Activated naive CD4-positive, alpha-beta T cell treated with anti-CD3 and anti-CD28 coated beads, Interleukin-2, amount 10 ng/mL, durations not matched to agents 7 days and 5 days (primary cell): ENCODE measurements at regions not wholly inside any gene's neighbourhood (a gene's known extent, or its start where the extent isn't known, plus 50 kb on each side); places are given as distances from the start of the nearest gene placed in this dataset.
"Not testable (repeated sequence)": the region's sequence is repeated elsewhere in the genome, so short reads cannot be mapped to it uniquely, and the experiment has no call there.

Experiments
- CTCF ChIA-PET: fragments of 350-600 bp; sonication (Branson Sonifier 250); formaldehyde crosslinking; loops from one replicate; lab custom pipeline; 2021; ENCODE audit warnings: antibody characterized with exemption; lab: Charles Lee
- DNase-seq: peaks from one replicate; pipeline ENCODE4 v3.0.0-alpha.2; 2020
- H3K27ac Mint-ChIP-seq: one replicate; pipeline ENCODE4 v1.8.0; 2021; ENCODE audit warnings: mild to moderate bottlenecking, moderate library complexity, mixed read lengths
- H3K27me3 Mint-ChIP-seq: one replicate; pipeline ENCODE4 v1.8.0; 2021; ENCODE audit warnings: mild to moderate bottlenecking, mixed read lengths
- H3K36me3 Mint-ChIP-seq: one replicate; pipeline ENCODE4 v1.8.0; 2021; ENCODE audit warnings: mixed read lengths
- H3K4me1 Mint-ChIP-seq: one replicate; pipeline ENCODE4 v1.8.0; 2021; ENCODE audit warnings: mixed read lengths
- H3K4me3 Mint-ChIP-seq: one replicate; pipeline ENCODE4 v1.8.0; 2021; ENCODE audit warnings: mild to moderate bottlenecking, moderate library complexity, mixed read lengths
- H3K9me3 Mint-ChIP-seq: one replicate; pipeline ENCODE4 v1.8.0; 2021; ENCODE audit warnings: mixed read lengths

DNA sequence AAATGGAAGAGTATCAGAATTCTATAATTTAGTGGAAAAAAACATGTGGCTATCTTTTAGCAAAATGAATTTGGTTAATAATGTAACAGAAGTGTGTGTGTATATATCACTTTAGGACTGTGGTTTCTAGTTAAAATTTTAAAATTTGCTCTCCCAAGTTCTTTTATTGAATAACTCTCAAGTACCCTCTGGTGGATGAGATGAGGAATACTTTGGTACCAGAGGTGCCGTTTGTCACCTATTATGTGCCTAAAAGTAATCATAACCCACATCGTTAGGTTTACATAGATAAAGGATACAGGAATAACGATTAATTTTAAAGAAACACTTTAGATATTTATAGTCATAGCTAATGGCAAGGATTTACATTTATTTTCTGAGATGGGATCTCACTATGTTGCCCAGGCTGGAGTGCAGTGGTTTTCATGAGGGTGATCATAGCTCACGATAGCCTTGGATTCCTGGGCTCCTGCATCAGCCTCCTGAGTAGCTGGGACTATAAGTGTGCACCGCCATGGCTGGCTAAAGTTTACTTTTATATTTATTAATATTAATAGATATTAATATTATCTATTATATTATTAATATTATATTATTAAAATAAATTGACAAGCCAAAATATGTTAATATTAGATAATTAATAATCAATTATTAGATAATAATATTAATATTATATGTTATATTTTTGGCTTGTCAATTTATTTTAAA lies 66.7 kb upstream of the CAPRIN1 start:
- no peak overlapping the region for H3K4me3 Mint-ChIP-seq
- H3K9me3 Mint-ChIP-seq = no peaks in the 10 kb centered on the region
- no peaks in the 10 kb centered on the region for H3K36me3 Mint-ChIP-seq
- H3K27ac Mint-ChIP-seq = no peak overlapping the region
- CTCF ChIA-PET = no interaction called here
- peaks cover 16% of the 10 kb centered on the region for H3K27me3 Mint-ChIP-seq
- H3K4me1 Mint-ChIP-seq = no peaks in the 10 kb centered on the region
- no peak for DNase-seq

DNA sequence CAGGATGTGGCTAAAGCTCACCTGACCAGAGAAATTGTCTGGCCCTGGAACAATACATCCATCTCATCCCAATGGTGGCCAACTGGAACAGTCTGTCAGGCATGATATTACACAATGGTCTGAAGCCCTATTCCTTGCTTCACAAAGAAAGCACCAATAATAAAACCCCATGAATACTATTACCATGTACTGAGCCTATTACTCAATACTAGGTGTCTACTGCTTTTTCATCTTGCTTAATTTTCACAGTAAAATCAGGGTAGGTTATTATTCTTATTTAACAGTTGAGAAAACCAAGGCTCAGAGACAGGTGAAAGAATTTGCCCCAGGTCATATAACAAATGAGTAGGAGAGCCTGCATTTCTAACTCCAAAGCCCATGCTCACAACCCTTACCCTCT lies 68.9 kb upstream of the CAPRIN1 start:
- DNase-seq = no peak
- Mint-ChIP-seq H3K9me3 (no peaks in the 10 kb centered on the region), H3K27ac (no peak overlapping the region), H3K4me1 (no peaks in the 10 kb centered on the region), H3K4me3 (no peak overlapping the region), H3K27me3 (peaks cover 16% of the 10 kb centered on the region), H3K36me3 (no peaks in the 10 kb centered on the region)
- CTCF ChIA-PET = interaction anchor here (1.4 kb wide), 1 partner anchor 9 kb away, joined by 4 read pairs; no protein-coding TSS in a partner anchor

DNA sequence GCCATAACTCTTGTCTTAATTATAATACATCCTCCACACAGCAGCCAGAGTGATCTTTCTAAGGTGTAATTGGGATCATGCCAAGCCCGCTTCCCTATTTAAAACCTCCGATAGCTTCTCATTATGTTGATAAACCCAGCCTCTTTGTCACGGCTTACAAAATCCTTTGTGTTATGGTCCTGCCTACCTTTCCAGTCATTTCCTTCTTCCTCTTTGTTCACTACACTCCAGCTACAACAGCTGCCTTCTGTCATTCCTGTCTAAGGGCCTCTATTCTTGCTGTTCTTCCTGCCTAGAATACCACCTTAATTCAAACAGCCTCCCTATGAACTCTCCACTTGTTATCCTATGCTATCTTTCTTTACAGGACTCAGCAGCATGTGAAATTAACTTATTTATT lies 70.6 kb upstream of the CAPRIN1 start:
- no peak overlapping the region for H3K4me3 Mint-ChIP-seq
- no peak for DNase-seq
- H3K36me3 Mint-ChIP-seq = no peaks in the 10 kb centered on the region
- peaks cover 16% of the 10 kb centered on the region for H3K27me3 Mint-ChIP-seq
- no peaks in the 10 kb centered on the region for H3K4me1 Mint-ChIP-seq
- CTCF ChIA-PET = no interaction called here
- H3K27ac Mint-ChIP-seq = no peak overlapping the region
- H3K9me3 Mint-ChIP-seq = no peaks in the 10 kb centered on the region

DNA sequence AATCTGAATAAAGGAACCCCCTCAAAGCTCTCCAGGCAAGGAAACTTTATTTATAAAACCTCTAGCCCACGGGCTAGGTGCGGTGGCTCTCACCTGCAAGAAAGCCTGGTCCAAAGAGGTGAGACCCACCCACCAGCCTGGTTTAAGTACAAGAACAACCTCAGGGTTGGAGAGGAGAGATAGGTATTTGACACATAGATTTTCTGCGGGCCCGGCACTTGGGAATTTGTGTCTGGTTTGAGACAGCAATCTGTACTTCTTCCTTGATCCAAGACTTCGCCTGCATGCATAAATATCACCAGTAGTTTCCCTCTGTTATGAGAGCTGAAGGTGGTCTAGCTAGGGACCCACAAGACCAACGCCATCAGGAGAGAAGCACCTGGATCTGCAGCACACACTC lies 73.2 kb upstream of the CAPRIN1 start:
- Mint-ChIP-seq H3K27ac (no peak overlapping the region), H3K27me3 (peaks cover 16% of the 10 kb centered on the region), H3K36me3 (no peaks in the 10 kb centered on the region), H3K9me3 (no peaks in the 10 kb centered on the region), H3K4me3 (no peak overlapping the region), H3K4me1 (no peaks in the 10 kb centered on the region)
- CTCF ChIA-PET = interaction anchor here (2.6 kb wide), 1 partner anchor 9 kb away, joined by 12 read pairs; no protein-coding TSS in a partner anchor
- no peak for DNase-seq

DNA sequence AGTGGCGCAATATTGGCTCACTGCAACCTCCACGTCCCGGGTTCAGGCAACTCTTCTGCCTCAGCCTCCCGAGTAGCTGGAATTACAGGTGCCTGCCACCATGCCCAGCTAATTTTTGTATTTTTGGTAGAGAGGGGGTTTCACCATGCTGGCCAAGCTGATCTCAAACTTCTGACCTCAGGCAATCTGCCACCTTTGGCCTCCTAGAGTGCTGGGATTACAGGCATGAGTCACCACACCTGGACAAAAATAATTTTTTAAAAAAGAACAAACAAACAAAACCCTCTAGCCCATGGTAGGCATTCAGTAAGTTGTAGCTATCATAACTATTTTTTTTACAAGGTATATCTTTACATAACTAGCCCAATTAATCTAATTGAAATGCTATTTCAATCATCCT lies 73.9 kb upstream of the CAPRIN1 start:
- Mint-ChIP-seq H3K9me3 (no peaks in the 10 kb centered on the region), H3K27ac (no peak overlapping the region)
- CTCF ChIA-PET = interaction anchor here (2.6 kb wide), 1 partner anchor 10 kb away, joined by 12 read pairs; no protein-coding TSS in a partner anchor

DNA sequence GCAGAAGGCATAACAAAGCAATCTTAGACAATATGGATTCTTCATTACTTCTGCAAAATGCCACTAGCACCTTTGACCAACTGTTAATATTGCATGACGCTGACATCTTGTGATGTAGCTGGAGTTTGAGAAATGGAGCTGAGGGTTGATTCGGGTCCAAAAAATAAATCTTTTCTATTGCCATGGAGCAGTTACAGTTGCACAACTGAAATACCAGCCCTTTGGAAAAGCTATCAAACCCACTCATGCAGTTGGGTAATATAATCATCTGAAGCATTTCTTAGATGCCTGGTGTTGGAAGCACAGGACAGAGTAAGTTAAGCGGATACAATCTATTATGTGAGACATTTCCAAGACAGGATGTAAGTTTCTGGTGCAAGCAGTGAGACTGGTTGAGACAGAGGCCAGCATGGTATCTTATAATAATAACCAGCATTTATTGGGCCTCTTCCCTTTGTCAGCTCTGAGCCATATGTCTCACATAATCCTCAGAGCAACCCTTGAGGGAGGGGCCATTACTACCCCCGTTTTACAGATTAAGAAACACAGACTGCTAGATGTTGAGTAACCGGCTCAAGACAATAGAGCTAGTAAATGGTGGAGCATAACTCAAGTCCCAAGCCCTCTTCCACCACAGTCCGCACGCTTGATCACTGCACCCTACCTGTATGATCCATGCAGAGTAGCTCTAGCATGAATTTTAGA lies 74.9 kb upstream of the CAPRIN1 start:
- Mint-ChIP-seq H3K27me3 (peaks cover 11% of the 10 kb centered on the region), H3K4me3 (no peak overlapping the region), H3K4me1 (no peaks in the 10 kb centered on the region), H3K27ac (no peak overlapping the region), H3K36me3 (no peaks in the 10 kb centered on the region), H3K9me3 (no peaks in the 10 kb centered on the region)
- no peak for DNase-seq
- CTCF ChIA-PET = interaction anchor here (1.4 to 2.6 kb wide), 2 partner anchors 11 to 119 kb away, joined by 7 to 12 read pairs; no protein-coding TSS in a partner anchor

More for the DNA sequence above, 73.9 kb upstream of the CAPRIN1 start:
- Mint-ChIP-seq H3K36me3 (no peaks in the 10 kb centered on the region), H3K4me3 (no peak overlapping the region), H3K27me3 (peaks cover 16% of the 10 kb centered on the region), H3K4me1 (no peaks in the 10 kb centered on the region)
- no peak for DNase-seq

DNA sequence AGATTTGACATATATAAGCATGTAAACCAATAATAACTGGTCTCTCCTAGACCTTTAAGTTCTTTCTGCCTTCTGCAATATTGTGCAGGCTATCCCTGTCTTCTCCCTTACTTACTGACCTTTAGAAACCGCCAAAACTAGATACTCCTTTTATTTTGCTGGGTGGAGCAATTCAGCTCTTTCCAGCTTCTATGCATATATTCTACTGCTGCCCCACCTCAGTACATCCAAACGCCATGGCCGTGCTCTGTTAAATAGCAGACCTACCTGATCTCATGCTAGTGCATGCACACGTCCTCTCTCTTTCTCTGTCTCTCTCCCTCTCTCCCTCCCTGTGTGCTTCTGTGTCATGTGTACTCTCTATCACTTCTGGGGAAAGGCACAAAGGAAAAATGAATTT lies 76.7 kb upstream of the CAPRIN1 start:
- no peak for DNase-seq
- H3K4me1 Mint-ChIP-seq = no peaks in the 10 kb centered on the region
- no peaks in the 10 kb centered on the region for H3K36me3 Mint-ChIP-seq
- peaks cover 9% of the 10 kb centered on the region for H3K27me3 Mint-ChIP-seq
- H3K9me3 Mint-ChIP-seq = no peaks in the 10 kb centered on the region
- CTCF ChIA-PET = interaction anchor here (1.2 to 1.3 kb wide), 2 partner anchors 13 to 20 kb away, joined by 3 read pairs; no protein-coding TSS in a partner anchor
- H3K4me3 Mint-ChIP-seq = no peak overlapping the region
- no peak overlapping the region for H3K27ac Mint-ChIP-seq

DNA sequence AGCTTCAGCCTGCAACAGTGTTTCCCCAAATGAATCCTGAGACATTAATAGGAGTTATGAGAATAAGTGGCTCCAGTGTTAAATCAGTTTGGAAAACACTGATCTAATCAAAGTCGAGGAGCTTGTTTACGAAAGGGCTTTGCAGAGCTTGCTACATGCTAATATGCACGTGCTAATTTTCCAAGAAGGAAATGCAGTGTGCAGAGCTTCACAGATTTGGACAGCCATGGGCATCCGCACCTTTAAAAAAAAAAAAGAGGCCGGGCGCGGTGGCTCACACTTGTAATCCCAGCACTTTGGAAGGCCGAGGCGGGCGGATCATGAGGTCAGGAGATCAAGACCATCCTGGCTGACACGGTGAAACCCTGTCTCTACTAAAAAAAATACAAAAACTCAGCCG lies 79.7 kb upstream of the LMO2 start:
- H3K27me3 Mint-ChIP-seq, H3K9me3 Mint-ChIP-seq, H3K27ac Mint-ChIP-seq, H3K4me3 Mint-ChIP-seq, H3K36me3 Mint-ChIP-seq, H3K4me1 Mint-ChIP-seq, DNase-seq: not testable (repeated sequence)
- CTCF ChIA-PET = interaction anchor here (0.8 to 2.8 kb wide), 4 partner anchors 73 to 118 kb away, joined by 3 to 15 read pairs (median 3); no protein-coding TSS in a partner anchor

DNA sequence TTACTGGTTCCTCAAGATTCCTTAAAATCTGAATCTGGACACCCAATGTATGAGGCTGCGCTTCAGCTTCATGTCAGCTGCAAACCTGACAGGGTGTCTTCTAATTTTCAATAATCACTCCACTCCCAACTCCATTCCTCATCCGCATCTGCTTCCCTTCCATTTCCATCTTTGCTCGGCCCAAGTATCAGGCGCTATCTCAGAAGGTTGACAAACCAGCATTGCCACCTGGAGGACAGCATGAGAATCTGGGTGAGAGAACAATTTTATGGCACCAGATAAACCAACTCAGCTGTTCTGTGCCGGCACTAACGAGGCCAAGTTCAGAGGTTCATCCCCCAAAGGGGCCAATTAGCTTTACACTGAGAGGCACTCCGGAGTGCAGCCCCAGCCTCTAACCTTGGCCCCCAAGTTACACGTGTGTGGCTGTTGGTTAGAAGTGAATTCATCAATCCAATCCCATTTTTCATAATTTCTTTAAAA lies 79.1 kb upstream of the LMO2 start:
- H3K27ac Mint-ChIP-seq = no peak overlapping the region
- DNase-seq = peak; percentile 30
- H3K27me3 Mint-ChIP-seq = peaks cover 5% of the 10 kb centered on the region
- H3K4me3 Mint-ChIP-seq = no peak overlapping the region
- H3K36me3 Mint-ChIP-seq = no peaks in the 10 kb centered on the region
- no peaks in the 10 kb centered on the region for H3K9me3 Mint-ChIP-seq
- CTCF ChIA-PET = interaction anchor here (0.8 to 2.8 kb wide), 5 partner anchors 55 to 117 kb away, joined by 3 to 15 read pairs (median 3); no protein-coding TSS in a partner anchor
- no peaks in the 10 kb centered on the region for H3K4me1 Mint-ChIP-seq

DNA sequence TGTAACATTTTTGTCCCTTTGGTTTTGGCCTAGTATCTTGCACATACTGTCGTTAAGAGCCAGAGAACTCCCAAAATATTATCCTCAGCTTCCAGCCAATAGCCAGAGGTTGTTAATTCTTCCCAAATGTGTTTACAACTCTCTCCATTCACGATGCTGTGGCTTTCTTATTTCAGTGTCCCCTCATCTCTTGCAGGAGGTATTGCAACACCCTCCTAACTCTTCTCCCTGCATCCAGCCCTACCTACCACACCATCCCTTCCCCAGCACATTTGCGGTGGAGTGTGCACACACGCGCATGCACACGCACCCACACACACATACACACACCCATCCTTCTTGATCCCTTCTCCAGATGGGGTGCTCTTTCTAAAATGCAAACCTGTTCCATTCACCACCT lies 75.6 kb upstream of the LMO2 start:
- Mint-ChIP-seq H3K27ac (no peak overlapping the region), H3K4me3 (no peak overlapping the region), H3K27me3 (peaks cover 11% of the 10 kb centered on the region), H3K36me3 (no peaks in the 10 kb centered on the region), H3K9me3 (no peaks in the 10 kb centered on the region), H3K4me1 (no peaks in the 10 kb centered on the region)
- no peak for DNase-seq
- CTCF ChIA-PET = interaction anchor here (1.2 kb wide), 1 partner anchor 29 kb away, joined by 4 read pairs; no protein-coding TSS in a partner anchor

DNA sequence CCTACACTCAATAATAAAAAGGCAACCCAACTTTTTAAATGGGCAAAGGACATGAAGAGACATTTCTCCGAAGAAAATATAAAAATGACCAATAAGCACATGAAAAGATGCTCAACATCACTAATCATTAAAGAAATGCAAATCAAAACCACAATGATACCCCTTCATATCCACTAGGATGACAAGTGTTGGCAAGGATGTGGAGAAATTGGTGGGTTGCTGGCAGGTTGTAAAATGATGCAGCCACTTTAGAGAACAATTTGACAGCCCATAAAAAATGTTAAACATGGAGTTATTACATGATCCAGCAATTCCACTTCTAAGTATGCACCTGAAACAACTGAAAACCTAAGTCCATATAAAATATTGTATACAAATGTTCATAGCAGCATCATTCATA lies 73.2 kb upstream of the LMO2 start:
- CTCF ChIA-PET = no interaction called here
- H3K4me3 Mint-ChIP-seq = no peak overlapping the region
- no peak overlapping the region for H3K27ac Mint-ChIP-seq
- H3K36me3 Mint-ChIP-seq = no peaks in the 10 kb centered on the region
- no peak for DNase-seq
- H3K27me3 Mint-ChIP-seq = peaks cover 23% of the 10 kb centered on the region
- H3K9me3 Mint-ChIP-seq = no peaks in the 10 kb centered on the region
- H3K4me1 Mint-ChIP-seq = no peaks in the 10 kb centered on the region

DNA sequence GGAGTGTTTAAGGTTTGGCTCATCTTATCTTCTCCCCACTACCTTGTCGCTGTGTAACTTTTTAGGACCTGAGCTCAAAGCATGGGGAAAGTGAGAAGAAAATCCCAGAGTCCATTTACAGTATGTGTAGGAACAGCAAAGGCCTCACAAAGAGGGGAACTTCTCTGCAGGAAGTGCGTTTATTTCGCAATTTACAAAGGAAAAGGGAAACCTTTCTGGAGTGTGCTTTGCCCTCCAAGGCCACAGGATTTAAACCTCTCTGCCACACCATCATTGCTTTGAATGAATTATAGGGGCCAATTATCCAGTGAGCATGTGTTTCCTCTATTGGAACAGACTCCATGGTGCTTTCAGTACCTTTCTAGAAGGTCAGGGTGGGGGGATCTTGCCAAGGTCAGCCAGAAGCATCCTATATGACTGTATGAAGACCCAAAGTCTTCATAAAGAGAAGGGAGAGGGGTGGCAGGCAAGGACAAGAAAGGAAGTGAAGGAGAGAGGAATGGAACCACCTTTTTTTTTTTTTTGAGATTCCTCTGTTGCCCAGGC lies 68.1 kb upstream of the LMO2 start:
- CTCF ChIA-PET = no interaction called here
- Mint-ChIP-seq H3K4me1 (no peaks in the 10 kb centered on the region), H3K4me3 (no peak overlapping the region), H3K27ac (no peak overlapping the region), H3K36me3 (no peaks in the 10 kb centered on the region), H3K9me3 (no peaks in the 10 kb centered on the region), H3K27me3 (peaks cover 32% of the 10 kb centered on the region)
- no peak for DNase-seq

DNA sequence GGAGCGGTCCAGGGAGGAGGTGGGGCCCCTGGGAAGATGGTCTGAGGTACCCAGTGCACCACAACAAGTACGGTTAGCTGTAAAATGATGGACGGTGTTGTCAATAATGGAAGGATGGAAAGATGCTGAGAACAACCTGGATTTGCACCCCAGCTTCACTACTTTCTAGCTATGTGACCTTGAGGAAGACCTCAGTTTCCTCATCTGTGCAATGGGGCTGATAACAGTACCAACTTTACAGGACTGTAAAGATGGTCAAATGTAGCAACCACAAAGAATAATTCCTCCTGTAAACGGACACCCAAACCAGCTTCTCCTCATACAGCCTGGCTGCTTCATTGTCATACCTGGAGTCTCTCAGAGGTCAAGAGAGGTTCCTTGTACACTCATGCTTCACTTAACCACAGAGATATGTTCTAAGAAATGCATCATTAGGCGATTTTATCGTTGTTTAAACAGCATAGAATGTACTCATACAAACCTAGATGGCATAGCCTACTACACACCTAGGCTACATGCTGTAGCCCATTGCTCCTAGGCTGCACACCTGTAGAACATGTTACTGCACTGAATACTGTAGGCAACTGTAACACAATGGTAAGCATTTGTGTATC lies 65.5 kb upstream of the LMO2 start:
- Mint-ChIP-seq H3K36me3 (no peaks in the 10 kb centered on the region), H3K4me1 (no peaks in the 10 kb centered on the region), H3K27me3 (peaks cover 30% of the 10 kb centered on the region), H3K9me3 (no peaks in the 10 kb centered on the region), H3K27ac (no peak overlapping the region), H3K4me3 (no peak overlapping the region)
- DNase-seq = no peak
- CTCF ChIA-PET = no interaction called here

DNA sequence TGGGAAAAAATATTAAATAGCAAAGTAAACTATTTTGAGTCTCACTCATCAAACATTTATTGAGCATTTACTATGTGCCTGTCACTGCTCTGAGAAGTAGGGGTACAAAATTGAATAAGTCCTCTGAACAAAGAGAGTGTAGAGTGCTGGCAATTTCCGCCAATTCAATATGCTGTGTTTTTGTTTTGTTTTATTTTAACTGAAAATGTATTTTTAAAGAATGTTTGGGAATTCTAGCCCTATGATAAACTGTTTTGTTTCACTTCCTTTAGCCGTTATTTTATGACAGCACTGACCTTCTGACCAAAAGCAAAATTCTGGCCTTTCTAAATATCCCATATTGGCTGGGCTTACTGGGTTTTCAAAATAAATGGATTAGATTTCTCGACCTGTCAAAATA lies 64.7 kb upstream of the LMO2 start:
- Mint-ChIP-seq H3K9me3 (no peaks in the 10 kb centered on the region), H3K4me3 (no peak overlapping the region), H3K4me1 (no peaks in the 10 kb centered on the region), H3K27ac (no peak overlapping the region), H3K27me3 (peaks cover 22% of the 10 kb centered on the region), H3K36me3 (no peaks in the 10 kb centered on the region)
- CTCF ChIA-PET = no interaction called here
- DNase-seq = no peak
